ENCODE measurements at regions not wholly inside any gene's neighbourhood (a gene's known extent, or its start where the extent isn't known, plus 50 kb on each side); places are given as distances from the start of the nearest gene placed in this dataset.

- CTCF ChIA-PET, result interaction anchor here (0.5 kb wide), 1 partner anchor 543 kb away, joined by 3 read pairs; no protein-coding TSS in a partner anchor
- H3K4me3 ChIP-seq (ENCODE audit: low read depth, low read length), result no peak overlapping the region
These were observed 307.9 kb downstream of the C4orf33 start for GRCh38 chr4:129403848-129404247.

More at GRCh38 chr4:129403848-129404247, 307.9 kb downstream of the C4orf33 start:
- Histone ChIP-seq H3K9me3 (ENCODE audit: control insufficient read depth, insufficient read depth, low read depth, low read length) (no peaks in the 10 kb centered on the region), H3K27ac (ENCODE audit: extremely low read depth, low read depth, low read length) (no peak overlapping the region), H3K36me3 (ENCODE audit: control insufficient read depth in 2 of 2, insufficient read depth in 1 of 2, low read length in 2 of 2) (no peaks in the 10 kb centered on the region), H3K4me1 (ENCODE audit: control insufficient read depth, insufficient read depth, low read length) (no peaks in the 10 kb centered on the region)
- POLR2A ChIA-PET, result no interaction called here
- no peak for TF ChIP-seq ZIC2 (tag by site-specific recombination; IDR thresholded peaks at IDR 0.05)
- no peak for TF ChIP-seq ZNF292 (tag by site-specific recombination; IDR thresholded peaks at IDR 0.05; ENCODE audit: borderline replicate concordance, low read depth)
- TF ChIP-seq ZNF416 (tag by site-specific recombination; IDR thresholded peaks at IDR 0.05), result no peak
- TF ChIP-seq SP2 (tag by site-specific recombination; IDR thresholded peaks at IDR 0.05), result no peak
- TF ChIP-seq ZNF184 (tag by site-specific recombination; IDR thresholded peaks at IDR 0.05), result no peak
- TF ChIP-seq PRDM1 (tag by site-specific recombination; IDR thresholded peaks at IDR 0.05), result no peak
- TF ChIP-seq TRIM28 (IDR thresholded peaks at IDR 0.05; ENCODE audit: borderline replicate concordance, low read length), result no peak
- no peak for TF ChIP-seq TSHZ1 (tag by site-specific recombination; IDR thresholded peaks at IDR 0.05; ENCODE audit: borderline replicate concordance)
- TF ChIP-seq GLIS1 (tag by site-specific recombination; IDR thresholded peaks at IDR 0.05), result no peak
- TF ChIP-seq ZFP37 (tag by site-specific recombination; IDR thresholded peaks at IDR 0.05), result no peak
- TF ChIP-seq ZNF580 (tag by site-specific recombination; IDR thresholded peaks at IDR 0.05), result no peak
- no peak for TF ChIP-seq ZNF837 (tag by site-specific recombination; IDR thresholded peaks at IDR 0.05)
- no peak for TF ChIP-seq ZNF280D (tag by site-specific recombination; IDR thresholded peaks at IDR 0.05)
- TF ChIP-seq ZNF423 (tag by site-specific recombination; IDR thresholded peaks at IDR 0.05), result no peak
- no peak for TF ChIP-seq CTCF (tag by site-specific recombination; IDR thresholded peaks at IDR 0.05)

All from HEK293 (cell line).